Hematopoietic multipotent progenitor cell (in vitro differentiated cells): ENCODE measurements at regions not wholly inside any gene's neighbourhood (a gene's known extent, or its start where the extent isn't known, plus 50 kb on each side); places are given as distances from the start of the nearest gene placed in this dataset.

Experiments
- DNase-seq, 3 donors: peaks; one replicate each; pipeline ENCODE4 v3.0.0-alpha.2; 2011 to 2015; ENCODE audit warnings: low read depth in 2 of 3, low spot score in 2 of 3

- no peak for DNase-seq
Measured at GRCh38 chr15:88403351-88403791, 63.8 kb downstream of the MRPL46 start.

- peak in 2 of 3 donors; percentile 15 to 63 for DNase-seq
Measured at GRCh38 chr15:88401996-88402656, 65.1 kb downstream of the MRPL46 start.

DNA sequence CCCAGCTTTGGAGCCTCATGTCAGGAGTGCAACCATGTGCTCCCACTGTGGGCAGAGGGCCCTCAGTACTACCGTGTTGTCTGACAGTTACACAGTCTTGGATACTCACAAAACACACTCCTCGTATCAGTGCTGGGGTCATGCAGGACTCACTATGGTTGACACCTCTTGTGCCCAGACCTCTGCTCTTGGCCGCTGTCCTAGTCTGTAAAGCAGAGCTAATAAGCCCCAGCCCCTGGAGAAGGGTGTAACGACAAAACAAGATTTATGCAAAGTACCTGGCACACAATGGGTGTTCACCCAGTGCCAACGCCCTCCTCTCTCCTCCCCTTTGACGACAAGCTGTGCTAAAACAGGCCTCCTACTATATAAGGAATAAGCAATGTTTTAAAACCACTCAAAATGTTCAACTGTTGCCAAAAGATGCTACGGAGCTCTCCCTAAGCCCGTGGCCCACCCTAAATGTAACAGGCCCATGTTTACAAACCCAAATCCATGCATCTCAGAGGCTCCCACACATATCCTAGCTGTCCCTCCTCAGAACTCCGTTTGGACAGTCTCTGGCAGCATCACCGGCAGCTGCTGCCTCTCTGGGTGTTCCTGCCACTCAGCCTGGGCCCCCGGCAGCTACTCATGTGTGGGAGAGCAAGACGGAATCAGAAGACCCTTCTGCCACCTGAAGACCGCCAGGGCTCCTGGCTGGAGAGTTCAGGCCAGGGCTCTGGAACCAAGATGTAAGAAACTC lies 65.8 kb downstream of the MRPL46 start:
- DNase-seq: no peak

DNA sequence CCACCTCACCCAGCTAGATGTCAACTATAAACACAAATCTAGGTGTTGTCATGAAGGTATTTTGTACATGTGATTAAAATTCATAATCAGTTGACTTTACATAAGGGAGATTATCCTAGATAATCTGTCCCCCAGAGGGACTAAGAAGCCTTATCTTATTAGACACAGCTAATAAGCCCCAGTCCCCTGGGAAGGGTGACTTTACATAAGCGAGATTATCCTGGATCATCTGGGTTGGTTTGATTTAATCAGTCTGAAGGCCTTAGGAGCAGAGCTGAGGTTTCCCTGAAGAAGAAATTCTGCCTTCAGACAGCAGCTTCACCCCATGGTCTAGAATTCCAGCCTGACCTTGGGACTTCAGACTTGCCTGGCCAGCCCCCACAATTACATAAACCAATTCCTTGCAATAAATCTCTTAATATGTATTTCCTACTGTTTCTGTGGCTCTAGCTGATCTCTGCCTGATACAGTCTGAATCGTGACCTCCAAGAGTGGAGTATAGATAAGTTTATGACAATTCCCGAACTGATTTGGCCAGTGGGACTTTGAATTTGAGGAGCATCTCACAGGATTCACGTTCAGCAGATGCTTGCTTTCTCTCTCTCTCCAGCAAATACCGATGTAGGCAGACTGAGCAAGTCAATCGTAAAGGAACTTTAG lies 66.5 kb downstream of the MRPL46 start:
- DNase-seq: no peak

DNA sequence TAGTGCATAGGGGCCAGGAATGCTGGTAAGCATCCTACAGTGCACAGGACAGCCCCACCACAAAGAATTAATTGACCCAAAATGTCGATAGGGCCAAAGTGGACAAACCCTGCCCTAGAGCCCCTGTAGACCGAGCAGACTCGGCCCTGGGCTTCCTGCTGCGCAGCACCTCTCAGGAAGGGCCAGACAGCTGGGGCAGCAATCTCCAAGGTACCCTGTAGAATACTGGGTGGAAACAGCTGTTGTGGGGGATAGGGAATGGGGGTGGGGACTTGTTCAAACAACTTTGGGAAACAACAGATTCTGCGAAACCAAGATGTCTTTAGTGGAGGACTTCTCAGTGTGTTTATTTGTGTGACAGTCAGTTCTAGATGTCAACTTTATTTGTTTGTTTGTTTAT lies 67.1 kb downstream of the MRPL46 start:
- DNase-seq: peak in 1 of 3 donors; percentile 43

GRCh38 chr15:88399021-88399685 lies 68.0 kb downstream of the MRPL46 start:
- DNase-seq: no peak

DNA sequence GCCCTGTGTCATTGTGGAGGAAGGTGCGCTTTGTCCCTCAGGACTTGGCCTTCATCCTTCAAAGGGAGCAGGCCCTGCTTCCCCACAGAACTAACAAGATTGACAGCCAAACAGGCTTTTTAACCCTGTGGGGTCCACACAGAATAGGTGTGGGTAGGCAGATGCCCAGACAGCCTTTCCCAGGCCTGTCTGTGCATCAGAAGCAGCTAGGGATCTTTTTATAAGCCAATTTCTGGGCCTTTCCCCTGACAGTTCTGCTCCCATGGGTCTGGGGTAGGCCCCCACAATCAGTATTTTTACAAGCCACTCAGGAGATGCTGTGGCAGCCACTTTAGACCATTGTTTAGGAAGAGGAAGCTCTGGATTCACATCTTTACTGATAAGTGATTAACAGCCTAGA lies 69.2 kb downstream of the MRPL46 start:
- DNase-seq: peak in 1 of 3 donors; percentile 31

GRCh38 chr15:88397506-88397905 lies 69.7 kb downstream of the MRPL46 start:
- DNase-seq: no peak

DNA sequence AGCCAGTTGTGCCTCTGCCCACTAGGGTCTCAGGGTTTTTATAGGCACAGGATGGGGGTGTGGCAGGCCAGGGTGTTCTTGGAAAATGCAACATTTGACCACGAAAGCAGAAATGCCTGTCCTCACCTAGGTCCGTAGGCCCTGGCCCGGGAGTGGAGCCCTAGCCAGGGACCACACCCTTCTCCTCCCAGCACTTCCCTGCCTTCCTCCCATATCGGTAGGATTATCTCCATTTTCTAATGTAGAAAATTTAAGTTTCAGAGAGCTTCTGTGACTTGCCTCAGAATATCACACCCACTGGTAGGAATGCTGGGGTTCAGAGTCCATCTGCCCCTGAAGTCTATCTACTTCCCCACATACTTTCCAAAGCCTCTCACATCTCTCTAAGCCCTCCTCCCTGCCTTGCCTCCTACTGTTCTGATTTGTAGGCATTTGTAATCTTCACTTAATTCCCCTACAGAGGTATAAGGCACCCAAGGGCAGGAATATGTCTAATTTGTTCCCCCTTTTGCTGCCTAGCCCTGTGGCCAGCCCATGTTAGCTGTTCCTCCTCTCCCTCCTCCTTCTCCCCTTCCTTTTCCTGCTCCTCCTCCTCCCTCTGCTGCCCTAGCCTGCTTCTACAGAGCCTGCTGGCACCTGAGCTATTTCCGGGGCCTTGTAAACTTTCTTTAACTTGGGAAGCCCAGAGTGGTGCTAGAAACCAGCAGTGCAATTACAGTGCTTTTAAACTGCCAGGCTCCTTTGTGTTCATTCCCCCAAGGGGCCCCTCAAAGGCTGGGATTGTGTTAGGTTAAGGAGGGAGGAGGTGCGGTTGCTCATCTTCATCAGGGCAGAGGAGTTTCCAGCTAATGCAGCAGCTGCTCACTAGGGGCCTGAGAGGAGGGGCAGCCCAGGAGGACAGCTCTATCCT lies 71.1 kb downstream of the MRPL46 start:
- DNase-seq: no peak

DNA sequence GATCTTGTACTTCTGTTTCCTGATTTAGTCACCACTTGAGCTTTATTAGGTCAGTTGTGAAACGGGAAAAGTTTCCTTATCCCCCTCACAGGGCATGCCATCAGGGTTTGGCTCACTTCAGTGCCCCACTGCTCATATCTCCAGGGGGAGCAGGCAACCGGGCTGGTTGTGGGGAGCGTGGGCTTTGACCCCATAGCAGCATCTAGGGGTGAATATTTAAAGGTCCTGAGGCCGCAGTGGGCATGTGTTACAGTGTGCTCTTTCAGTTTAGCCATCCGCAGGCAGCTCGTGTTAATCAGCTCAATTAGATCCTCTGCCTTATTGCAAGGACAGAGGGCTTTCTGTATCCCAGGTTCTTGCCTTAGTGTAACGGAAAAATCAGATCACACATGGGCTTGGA lies 71.9 kb downstream of the MRPL46 start:
- DNase-seq: no peak

DNA sequence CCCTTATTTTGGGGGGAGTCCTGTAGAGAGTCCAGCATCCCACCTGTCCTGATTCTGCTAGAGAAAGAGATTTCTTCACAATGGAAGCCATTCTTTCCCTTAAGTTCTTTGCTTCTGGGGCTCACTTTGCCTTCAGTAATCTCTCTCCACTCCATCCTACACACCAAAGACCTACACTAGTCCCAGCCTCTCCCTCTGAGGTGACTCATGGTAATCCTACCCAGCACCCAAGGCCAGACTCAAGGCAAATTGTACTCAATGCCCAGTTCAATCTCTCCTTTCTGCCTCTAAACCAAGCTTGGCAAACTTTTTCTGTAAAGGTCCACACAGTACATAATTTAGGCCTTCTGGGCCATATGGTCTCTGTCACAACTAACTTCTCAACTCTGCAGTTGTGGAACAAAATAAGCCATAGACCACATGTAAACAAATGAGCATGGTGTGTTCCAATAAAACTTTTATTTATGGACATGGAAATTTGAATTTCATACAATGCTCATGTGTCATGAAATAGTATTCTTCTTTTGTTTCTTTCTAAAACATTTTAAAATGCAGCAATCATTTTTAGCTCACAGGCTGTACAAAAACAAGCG lies 72.5 kb downstream of the MRPL46 start:
- DNase-seq: no peak

GRCh38 chr15:88393719-88394519 lies 73.3 kb downstream of the MRPL46 start:
- DNase-seq: no peak

DNA sequence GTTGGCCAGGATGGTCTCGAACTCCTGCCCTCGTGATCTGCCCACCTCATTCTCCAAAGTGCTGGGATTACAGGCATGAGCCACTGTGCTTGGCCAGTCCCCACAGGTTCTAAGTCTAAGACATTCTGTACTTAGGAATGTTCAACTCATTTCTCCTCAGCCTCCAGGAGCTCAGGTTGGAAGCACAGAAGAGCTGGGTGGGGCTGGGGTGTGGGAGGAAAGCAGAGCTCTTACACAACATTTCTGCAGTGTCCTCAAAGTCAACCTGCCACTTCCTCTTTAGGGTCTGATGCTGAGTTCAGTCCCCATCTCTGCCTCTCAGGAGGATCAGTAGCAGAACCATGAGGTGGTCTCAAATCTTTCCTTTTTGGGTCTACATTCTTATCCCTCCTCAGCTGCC lies 75.5 kb downstream of the MRPL46 start:
- peak in 1 of 3 donors; percentile 27 for DNase-seq

DNA sequence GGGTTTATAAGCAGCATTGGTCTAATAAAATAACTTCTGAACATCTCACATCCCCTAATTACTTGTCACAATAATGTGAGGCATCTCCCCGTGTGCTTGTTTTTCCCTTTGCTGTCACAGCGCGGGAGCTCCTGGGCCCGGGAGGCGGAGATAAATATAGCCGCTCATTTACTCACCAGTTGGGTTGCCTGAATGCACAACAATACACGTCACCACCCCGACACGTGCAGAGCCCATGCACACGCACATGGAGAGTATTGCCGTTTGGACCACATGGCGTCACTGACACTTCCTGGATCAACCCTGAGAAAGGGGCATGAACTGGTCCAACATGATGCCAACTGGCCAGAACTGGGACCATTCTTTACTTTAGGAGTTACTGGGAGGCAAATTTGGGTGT lies 76.2 kb downstream of the MRPL46 start:
- no peak for DNase-seq

- no peak for DNase-seq
Measured at GRCh38 chr15:88390164-88390901, 76.9 kb downstream of the MRPL46 start.

- no peak for DNase-seq
Measured at GRCh38 chr15:88389120-88389519, 78.1 kb downstream of the MRPL46 start.

GRCh38 chr15:88388686-88389085 lies 78.5 kb downstream of the MRPL46 start:
- no peak for DNase-seq

GRCh38 chr15:88385078-88385700 lies 82.0 kb downstream of the MRPL46 start:
- no peak for DNase-seq
